ENCODE measurements at regions not wholly inside any gene's neighbourhood (a gene's known extent, or its start where the extent isn't known, plus 50 kb on each side); places are given as distances from the start of the nearest gene placed in this dataset.
"Not testable (repeated sequence)": the region's sequence is repeated elsewhere in the genome, so short reads cannot be mapped to it uniquely, and the experiment has no call there.

- H3K4me3 ChIP-seq = no peak overlapping the region
- no peak overlapping the region for H3K27ac ChIP-seq
- no peak for TF ChIP-seq CTCF (IDR thresholded peaks at IDR 0.05)
- no peak for DNase-seq (ENCODE audit: low spot score)
Measured at GRCh38 chr12:113532292-113532691, 60.6 kb upstream of the LHX5 start.

- H3K27ac ChIP-seq; H3K4me3 ChIP-seq; DNase-seq (ENCODE audit: low spot score): not testable (repeated sequence)
Measured at GRCh38 chr12:113531073-113531472, 59.4 kb upstream of the LHX5 start.

DNA sequence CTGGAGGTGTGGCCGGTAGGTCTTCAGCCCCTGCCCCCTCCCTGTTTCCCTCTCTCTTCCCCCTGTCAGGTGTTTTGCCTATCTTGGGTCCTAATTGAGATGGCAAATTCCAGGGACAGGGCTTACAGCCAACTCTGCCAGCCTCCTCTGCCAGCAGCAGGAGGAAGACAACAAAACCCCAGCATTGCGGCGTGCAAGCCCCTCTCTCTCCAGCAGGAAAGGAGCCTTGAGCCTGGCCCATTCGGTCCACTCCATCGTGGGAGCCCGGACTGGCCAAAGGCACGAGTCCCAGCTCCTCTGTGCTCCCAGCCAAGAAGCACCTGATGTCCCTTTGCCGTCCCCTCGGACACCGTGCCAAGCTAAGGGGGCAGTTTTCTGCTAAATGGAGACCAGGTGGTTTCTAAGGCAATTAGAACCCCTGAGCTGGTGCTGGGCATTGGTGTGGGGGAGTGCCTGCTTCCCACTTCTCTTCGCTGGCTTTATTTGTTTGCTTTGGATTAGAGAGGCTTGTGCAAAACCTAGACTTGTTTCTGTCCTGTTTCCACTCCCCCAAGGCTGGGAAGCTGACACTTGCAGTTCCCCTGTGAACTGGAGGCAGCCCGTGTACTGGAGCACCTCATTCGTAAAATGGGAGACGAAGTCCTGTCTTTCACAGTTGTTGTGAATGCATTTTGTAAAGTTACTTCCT is 57.1 kb upstream of the LHX5 start:
- no peak overlapping the region for H3K27ac ChIP-seq
- H3K4me3 ChIP-seq = no peak overlapping the region
- DNase-seq (ENCODE audit: low spot score) = no peak
- no peak for TF ChIP-seq CTCF (IDR thresholded peaks at IDR 0.05)

GRCh38 chr12:113525066-113525465 is 53.4 kb upstream of the LHX5 start:
- TF ChIP-seq CTCF (IDR thresholded peaks at IDR 0.05) = no peak
- DNase-seq (ENCODE audit: low spot score) = no peak
- H3K4me3 ChIP-seq = no peak overlapping the region
- no peak overlapping the region for H3K27ac ChIP-seq

GRCh38 chr12:113524495-113524894 is 52.8 kb upstream of the LHX5 start:
- Histone ChIP-seq H3K4me3 (no peak overlapping the region), H3K27ac (no peak overlapping the region)
- DNase-seq (ENCODE audit: low spot score) = no peak
- no peak for TF ChIP-seq CTCF (IDR thresholded peaks at IDR 0.05)

GRCh38 chr12:113521708-113522107 is 50.0 kb upstream of the LHX5 start:
- no peak for DNase-seq (ENCODE audit: low spot score)
- Histone ChIP-seq H3K4me3 (no peak overlapping the region), H3K27ac (no peak overlapping the region)
- TF ChIP-seq CTCF (IDR thresholded peaks at IDR 0.05) = no peak

Measured in coronary artery (tissue), 2 donors.